Mucosa of descending colon (tissue), 3 donors: ENCODE measurements at regions not wholly inside any gene's neighbourhood (a gene's known extent, or its start where the extent isn't known, plus 50 kb on each side); places are given as distances from the start of the nearest gene placed in this dataset.

Experiments
- ATAC-seq: fragments of 200-7000 bp; cut with Tn5 transposase; one replicate; pipeline ENCODE4 v1.9.1; 2020; ENCODE audit warnings: mild to moderate bottlenecking, moderate library complexity
- DNase-seq, 3 donors: peaks; one replicate each; pipeline ENCODE4 v3.0.0-alpha.2; 2020
- H3K36me3 ChIP-seq: fragments of 200-600 bp; one replicate; pipeline ENCODE4 v1.8.0; 2021; ENCODE audit warnings: low read depth, mild to moderate bottlenecking
- H3K4me1 ChIP-seq: fragments of 200-600 bp; one replicate; pipeline ENCODE4 v1.8.0; 2021; ENCODE audit warnings: low read depth, mild to moderate bottlenecking
- H3K4me3 ChIP-seq: fragments of 200-600 bp; one replicate; pipeline ENCODE4 v1.8.0; 2021; ENCODE audit warnings: mild to moderate bottlenecking
- H3K9me3 ChIP-seq: fragments of 200-600 bp; one replicate; pipeline ENCODE4 v1.8.0; 2021; ENCODE audit warnings: mild to moderate bottlenecking
- intact Hi-C, 2 donors: fragments of 100-400 bp; cut with DNase I in 1 of 2; cut with micrococcal nuclease in 1 of 2; formaldehyde crosslinking; loops; one replicate each; pipeline versions ENCODE4 v1.11.0 to v1.11.1; 2022; cut with DNase I, micrococcal nuclease
- TF ChIP-seq, protein P1 (sequence below): fragments of 200-600 bp; IDR thresholded peaks from one replicate; pipeline ENCODE4 v1.8.0; 2022; ENCODE audit warnings: antibody characterized with exemption, mild to moderate bottlenecking
- donor health status: DM: no; HTN: no; CAD: no; lungs with moderate emphysema.
- donor health status: DM: no; HTN: no; CAD: no.
- donor health status: DM: no; HTN: yes; CAD: no.

DNA sequence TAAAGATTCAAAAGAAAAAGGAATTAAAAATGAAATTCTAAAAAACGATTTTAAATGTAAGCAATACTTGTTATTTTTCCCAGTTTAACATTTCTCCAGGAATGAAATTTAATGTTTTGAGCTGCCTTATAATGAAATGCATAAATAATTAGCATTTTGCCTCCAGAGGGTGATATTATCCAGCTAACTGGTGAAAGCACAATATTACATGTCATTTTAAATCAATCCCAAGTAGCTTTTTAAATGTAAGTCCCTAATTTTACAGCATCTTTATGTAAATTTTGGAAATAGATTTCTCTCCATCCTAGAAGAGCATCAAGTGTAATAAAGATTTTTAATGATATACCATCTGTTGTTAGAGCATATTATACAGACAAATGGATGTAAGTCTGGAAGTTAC lies 139.1 kb upstream of the P2RY1 start:
- DNase-seq (no peak), ATAC-seq (no peak)
- H3K4me1 ChIP-seq: no peaks in the 10 kb centered on the region
- intact Hi-C loops: no loop called here
- H3K4me3 ChIP-seq: no peak overlapping the region
- no peaks in the 10 kb centered on the region for H3K36me3 ChIP-seq
- H3K9me3 ChIP-seq: no peaks in the 10 kb centered on the region
- TF ChIP-seq, protein P1, sequence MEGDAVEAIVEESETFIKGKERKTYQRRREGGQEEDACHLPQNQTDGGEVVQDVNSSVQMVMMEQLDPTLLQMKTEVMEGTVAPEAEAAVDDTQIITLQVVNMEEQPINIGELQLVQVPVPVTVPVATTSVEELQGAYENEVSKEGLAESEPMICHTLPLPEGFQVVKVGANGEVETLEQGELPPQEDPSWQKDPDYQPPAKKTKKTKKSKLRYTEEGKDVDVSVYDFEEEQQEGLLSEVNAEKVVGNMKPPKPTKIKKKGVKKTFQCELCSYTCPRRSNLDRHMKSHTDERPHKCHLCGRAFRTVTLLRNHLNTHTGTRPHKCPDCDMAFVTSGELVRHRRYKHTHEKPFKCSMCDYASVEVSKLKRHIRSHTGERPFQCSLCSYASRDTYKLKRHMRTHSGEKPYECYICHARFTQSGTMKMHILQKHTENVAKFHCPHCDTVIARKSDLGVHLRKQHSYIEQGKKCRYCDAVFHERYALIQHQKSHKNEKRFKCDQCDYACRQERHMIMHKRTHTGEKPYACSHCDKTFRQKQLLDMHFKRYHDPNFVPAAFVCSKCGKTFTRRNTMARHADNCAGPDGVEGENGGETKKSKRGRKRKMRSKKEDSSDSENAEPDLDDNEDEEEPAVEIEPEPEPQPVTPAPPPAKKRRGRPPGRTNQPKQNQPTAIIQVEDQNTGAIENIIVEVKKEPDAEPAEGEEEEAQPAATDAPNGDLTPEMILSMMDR: no peak

- TF ChIP-seq, protein P1: no peak
- Histone ChIP-seq H3K9me3 (no peaks in the 10 kb centered on the region), H3K36me3 (no peaks in the 10 kb centered on the region), H3K4me1 (no peaks in the 10 kb centered on the region), H3K4me3 (no peak overlapping the region)
- ATAC-seq (no peak), DNase-seq (no peak)
- intact Hi-C loops: no loop called here
These were observed 138.0 kb upstream of the P2RY1 start for GRCh38 chr3:152696962-152697361.

DNA sequence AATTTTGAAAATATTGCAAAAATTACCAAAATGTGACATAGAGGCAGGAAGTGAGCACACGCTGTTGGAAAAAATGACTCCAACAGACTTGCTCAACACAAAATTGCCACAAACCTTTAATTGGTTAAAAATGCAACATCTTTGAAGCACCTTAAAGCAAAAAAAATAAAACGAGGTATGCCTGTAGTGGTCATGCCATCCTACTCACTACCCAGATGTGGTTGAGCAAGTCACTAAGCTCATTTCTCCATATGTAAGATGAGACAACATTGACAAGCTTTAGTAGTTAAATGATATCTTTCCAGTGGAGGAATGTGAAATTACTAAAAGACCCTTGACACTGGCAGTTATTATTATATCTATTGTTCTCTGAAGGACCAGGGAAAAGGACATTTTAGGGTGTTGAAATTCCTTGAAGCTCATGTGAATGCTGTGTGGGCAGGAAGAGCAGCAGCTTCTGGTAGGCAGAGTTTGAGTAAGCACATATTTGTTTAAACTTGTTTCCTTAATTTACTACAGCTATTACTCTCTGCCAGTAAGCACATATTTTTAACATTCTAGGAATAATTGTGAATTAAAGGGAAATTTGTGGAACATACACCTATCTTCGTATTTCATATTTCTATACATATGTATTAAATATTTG lies 131.6 kb upstream of the P2RY1 start:
- Histone ChIP-seq H3K36me3 (no peaks in the 10 kb centered on the region), H3K9me3 (no peaks in the 10 kb centered on the region), H3K4me3 (no peak overlapping the region), H3K4me1 (no peaks in the 10 kb centered on the region)
- intact Hi-C loops: no loop called here
- ATAC-seq (no peak), DNase-seq (no peak)
- TF ChIP-seq, protein P1: no peak

GRCh38 chr3:152706991-152707713 lies 127.8 kb upstream of the P2RY1 start:
- Histone ChIP-seq H3K9me3 (no peaks in the 10 kb centered on the region), H3K4me1 (no peaks in the 10 kb centered on the region), H3K36me3 (no peaks in the 10 kb centered on the region), H3K4me3 (no peak overlapping the region)
- intact Hi-C loops: no loop called here
- DNase-seq (no peak), ATAC-seq (no peak)
- TF ChIP-seq, protein P1: no peak

- Histone ChIP-seq H3K4me3 (no peak overlapping the region), H3K9me3 (no peaks in the 10 kb centered on the region), H3K36me3 (no peaks in the 10 kb centered on the region), H3K4me1 (no peaks in the 10 kb centered on the region)
- intact Hi-C loops: no loop called here
- DNase-seq: no peak
- no peak for ATAC-seq
- TF ChIP-seq, protein P1: no peak
These were observed 125.3 kb upstream of the P2RY1 start for GRCh38 chr3:152709659-152710058.
